ENCODE measurements at regions not wholly inside any gene's neighbourhood (a gene's known extent, or its start where the extent isn't known, plus 50 kb on each side); places are given as distances from the start of the nearest gene placed in this dataset.

DNA sequence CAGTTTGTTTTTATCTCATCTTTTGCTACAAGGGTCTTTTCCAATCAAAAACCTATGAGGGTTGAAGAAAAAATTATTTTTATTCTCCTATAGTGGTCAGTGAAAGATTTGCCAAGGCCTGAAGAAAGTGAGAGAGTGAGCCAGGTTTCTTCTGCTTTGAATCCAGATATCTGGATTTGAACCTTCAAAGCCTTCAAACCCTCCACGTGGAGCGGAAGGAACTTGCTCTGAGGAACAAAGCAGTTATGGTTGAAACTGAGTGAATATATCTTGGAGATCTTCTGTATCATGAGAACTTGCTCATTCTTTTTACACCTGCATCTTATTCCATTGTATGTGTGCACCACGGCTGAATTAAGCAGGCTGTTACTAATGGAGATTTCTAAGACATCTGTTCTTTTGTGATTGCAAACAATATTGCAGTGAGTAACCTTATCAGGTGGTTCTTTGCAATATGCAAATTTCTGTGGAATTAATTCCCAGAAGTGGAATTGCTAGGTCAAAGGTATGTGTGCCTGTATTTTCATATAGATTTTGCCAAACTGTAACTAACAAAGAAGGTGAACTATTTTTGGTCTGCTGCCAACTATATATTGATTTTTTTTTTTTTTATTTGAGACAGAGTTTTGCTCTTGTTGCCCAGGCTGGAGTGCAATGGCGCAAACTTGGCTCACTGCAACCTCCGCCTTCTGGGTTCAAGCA is 147.9 kb downstream of the B3GNT2 start:
- Mint-ChIP-seq H3K4me1 (ENCODE audit: insufficient read depth, unreplicated experiment) (no peaks in the 10 kb centered on the region), H3K27ac (ENCODE audit: low read depth, unreplicated experiment) (no peak overlapping the region), H3K9me3 (ENCODE audit: unreplicated experiment) (no peaks in the 10 kb centered on the region), H3K27me3 (ENCODE audit: insufficient read depth, unreplicated experiment) (no peaks in the 10 kb centered on the region), H3K4me3 (ENCODE audit: unreplicated experiment) (no peak overlapping the region), H3K36me3 (ENCODE audit: insufficient read depth, unreplicated experiment) (no peaks in the 10 kb centered on the region)
- DNase-seq (ENCODE audit: unreplicated experiment) = no peak
- TF ChIP-seq, protein P1, sequence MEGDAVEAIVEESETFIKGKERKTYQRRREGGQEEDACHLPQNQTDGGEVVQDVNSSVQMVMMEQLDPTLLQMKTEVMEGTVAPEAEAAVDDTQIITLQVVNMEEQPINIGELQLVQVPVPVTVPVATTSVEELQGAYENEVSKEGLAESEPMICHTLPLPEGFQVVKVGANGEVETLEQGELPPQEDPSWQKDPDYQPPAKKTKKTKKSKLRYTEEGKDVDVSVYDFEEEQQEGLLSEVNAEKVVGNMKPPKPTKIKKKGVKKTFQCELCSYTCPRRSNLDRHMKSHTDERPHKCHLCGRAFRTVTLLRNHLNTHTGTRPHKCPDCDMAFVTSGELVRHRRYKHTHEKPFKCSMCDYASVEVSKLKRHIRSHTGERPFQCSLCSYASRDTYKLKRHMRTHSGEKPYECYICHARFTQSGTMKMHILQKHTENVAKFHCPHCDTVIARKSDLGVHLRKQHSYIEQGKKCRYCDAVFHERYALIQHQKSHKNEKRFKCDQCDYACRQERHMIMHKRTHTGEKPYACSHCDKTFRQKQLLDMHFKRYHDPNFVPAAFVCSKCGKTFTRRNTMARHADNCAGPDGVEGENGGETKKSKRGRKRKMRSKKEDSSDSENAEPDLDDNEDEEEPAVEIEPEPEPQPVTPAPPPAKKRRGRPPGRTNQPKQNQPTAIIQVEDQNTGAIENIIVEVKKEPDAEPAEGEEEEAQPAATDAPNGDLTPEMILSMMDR (IDR thresholded peaks at IDR 0.05; ENCODE audit: unreplicated experiment) = no peak
- POLR2A ChIA-PET = interaction anchor here (1.6 kb wide), 1 partner anchor 10 kb away, joined by 4 read pairs; no protein-coding TSS in a partner anchor
- no TSS peak for BruUV-seq (replicated peaks)
- intact Hi-C loops (cut with micrococcal nuclease) = no loop called here
- CTCF ChIA-PET = interaction anchor here (0.5 kb wide), 1 partner anchor 469 kb away, joined by 3 read pairs; no protein-coding TSS in a partner anchor

- no peak overlapping the region for H3K4me3 Mint-ChIP-seq (ENCODE audit: unreplicated experiment)
- BruUV-seq (replicated peaks) = no TSS peak
- H3K4me1 Mint-ChIP-seq (ENCODE audit: insufficient read depth, unreplicated experiment) = no peaks in the 10 kb centered on the region
- H3K9me3 Mint-ChIP-seq (ENCODE audit: unreplicated experiment) = no peaks in the 10 kb centered on the region
- ChIA-PET POLR2A (no interaction called here), CTCF (interaction anchor here (0.5 kb wide), 1 partner anchor 468 kb away, joined by 3 read pairs; no protein-coding TSS in a partner anchor)
- H3K36me3 Mint-ChIP-seq (ENCODE audit: insufficient read depth, unreplicated experiment) = no peaks in the 10 kb centered on the region
- no peak for DNase-seq (ENCODE audit: unreplicated experiment)
- intact Hi-C loops (cut with micrococcal nuclease) = no loop called here
- no peaks in the 10 kb centered on the region for H3K27me3 Mint-ChIP-seq (ENCODE audit: insufficient read depth, unreplicated experiment)
- H3K27ac Mint-ChIP-seq (ENCODE audit: low read depth, unreplicated experiment) = no peak overlapping the region
- TF ChIP-seq, protein P1 (IDR thresholded peaks at IDR 0.05; ENCODE audit: unreplicated experiment) = no peak
These were observed 147.3 kb downstream of the B3GNT2 start for GRCh38 chr2:62343206-62343605.

GRCh38 chr2:62340994-62341484 is 145.1 kb downstream of the B3GNT2 start:
- Mint-ChIP-seq H3K4me1 (ENCODE audit: insufficient read depth, unreplicated experiment) (no peaks in the 10 kb centered on the region), H3K9me3 (ENCODE audit: unreplicated experiment) (no peaks in the 10 kb centered on the region), H3K27ac (ENCODE audit: low read depth, unreplicated experiment) (no peak overlapping the region), H3K36me3 (ENCODE audit: insufficient read depth, unreplicated experiment) (no peaks in the 10 kb centered on the region), H3K27me3 (ENCODE audit: insufficient read depth, unreplicated experiment) (no peaks in the 10 kb centered on the region), H3K4me3 (ENCODE audit: unreplicated experiment) (no peak overlapping the region)
- DNase-seq (ENCODE audit: unreplicated experiment) = peak; percentile 22
- no TSS peak for BruUV-seq (replicated peaks)
- ChIA-PET POLR2A (no interaction called here), CTCF (interaction anchor here (0.6 kb wide), 1 partner anchor 210 kb away, joined by 3 read pairs; no protein-coding TSS in a partner anchor)
- intact Hi-C loops (cut with micrococcal nuclease) = no loop called here
- TF ChIP-seq, protein P1 (IDR thresholded peaks at IDR 0.05; ENCODE audit: unreplicated experiment) = no peak

DNA sequence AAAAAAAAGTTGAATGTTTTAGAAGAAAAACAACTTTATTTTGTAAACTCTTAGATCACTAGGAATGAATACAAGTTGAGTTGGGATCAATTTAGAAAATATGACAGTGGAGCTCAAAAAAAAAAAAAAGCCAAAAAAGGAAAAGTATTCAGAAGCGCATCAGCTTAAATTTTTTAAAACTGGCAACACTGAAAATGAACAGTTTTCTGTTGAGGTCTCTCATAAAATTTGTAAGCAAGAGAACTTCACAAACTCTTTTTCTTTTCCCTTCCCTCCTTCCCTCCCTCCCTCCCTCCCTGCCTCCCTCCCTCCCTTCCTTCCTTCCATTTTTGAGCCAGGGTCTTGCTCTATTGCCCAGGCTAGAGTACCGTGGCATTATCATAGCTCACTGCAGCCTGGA is 143.9 kb downstream of the B3GNT2 start:
- no peaks in the 10 kb centered on the region for H3K36me3 Mint-ChIP-seq (ENCODE audit: insufficient read depth, unreplicated experiment)
- H3K27me3 Mint-ChIP-seq (ENCODE audit: insufficient read depth, unreplicated experiment) = no peaks in the 10 kb centered on the region
- ChIA-PET POLR2A (interaction anchor here (0.7 kb wide), 1 partner anchor 26 kb away, joined by 3 read pairs; no protein-coding TSS in a partner anchor), CTCF (interaction anchor here (0.6 kb wide), 1 partner anchor 417 kb away, joined by 3 read pairs; no protein-coding TSS in a partner anchor)
- no peak overlapping the region for H3K27ac Mint-ChIP-seq (ENCODE audit: low read depth, unreplicated experiment)
- no peaks in the 10 kb centered on the region for H3K9me3 Mint-ChIP-seq (ENCODE audit: unreplicated experiment)
- intact Hi-C loops (cut with micrococcal nuclease) = no loop called here
- no TSS peak for BruUV-seq (replicated peaks)
- DNase-seq (ENCODE audit: unreplicated experiment) = no peak
- no peaks in the 10 kb centered on the region for H3K4me1 Mint-ChIP-seq (ENCODE audit: insufficient read depth, unreplicated experiment)
- TF ChIP-seq, protein P1 (IDR thresholded peaks at IDR 0.05; ENCODE audit: unreplicated experiment) = no peak
- H3K4me3 Mint-ChIP-seq (ENCODE audit: unreplicated experiment) = no peak overlapping the region

Measured in MCF 10A (cell line).